ENCODE measurements at regions not wholly inside any gene's neighbourhood (a gene's known extent, or its start where the extent isn't known, plus 50 kb on each side); places are given as distances from the start of the nearest gene placed in this dataset.

GRCh38 chrX:139237141-139237540 is 293.4 kb upstream of the F9 start:
- H3K4me1 ChIP-seq: no peaks in the 10 kb centered on the region
- no peak overlapping the region for H3K27ac ChIP-seq
- ATAC-seq (no peak), DNase-seq (no peak)
- no peaks in the 10 kb centered on the region for H3K27me3 ChIP-seq
- no peak for TF ChIP-seq CTCF (IDR thresholded peaks at IDR 0.05)
- TF ChIP-seq POLR2A (IDR thresholded peaks at IDR 0.05): no peak
- WGBS, 2 donors: 60 to 71% methylated on average over 1 of the region's 1 CpG
- no peak overlapping the region for H3K4me3 ChIP-seq
- no peaks in the 10 kb centered on the region for H3K9me3 ChIP-seq
- intact Hi-C loops (cut with DNase I): no loop called here
- H3K36me3 ChIP-seq (replicated peaks in 1 of 2; ENCODE audit: insufficient read depth in 1 of 2, low read depth in 2 of 2): no peaks in the 10 kb centered on the region

- Histone ChIP-seq H3K36me3 (replicated peaks in 1 of 2; ENCODE audit: insufficient read depth in 1 of 2, low read depth in 2 of 2) (no peaks in the 10 kb centered on the region), H3K27me3 (no peaks in the 10 kb centered on the region), H3K4me3 (no peak overlapping the region), H3K9me3 (no peaks in the 10 kb centered on the region), H3K27ac (no peak overlapping the region), H3K4me1 (no peaks in the 10 kb centered on the region)
- ATAC-seq: no peak
- DNase-seq: no peak
- WGBS, 2 donors: 72 to 78% methylated on average over 3 of the region's 3 CpGs
- intact Hi-C loops (cut with DNase I): no loop called here
- TF ChIP-seq POLR2A (IDR thresholded peaks at IDR 0.05): no peak
- no peak for TF ChIP-seq CTCF (IDR thresholded peaks at IDR 0.05)
These were observed 295.6 kb upstream of the F9 start for GRCh38 chrX:139234898-139235297.

GRCh38 chrX:139224953-139225665 is 305.4 kb upstream of the F9 start:
- TF ChIP-seq CTCF (IDR thresholded peaks at IDR 0.05) (no peak), POLR2A (IDR thresholded peaks at IDR 0.05) (no peak)
- DNase-seq: no peak
- Histone ChIP-seq H3K27me3 (no peaks in the 10 kb centered on the region), H3K36me3 (replicated peaks in 1 of 2; ENCODE audit: insufficient read depth in 1 of 2, low read depth in 2 of 2) (no peaks in the 10 kb centered on the region), H3K4me1 (no peaks in the 10 kb centered on the region), H3K9me3 (no peaks in the 10 kb centered on the region), H3K27ac (no peak overlapping the region), H3K4me3 (no peak overlapping the region)
- no peak for ATAC-seq
- WGBS, 2 donors: 28 to 50% methylated on average over 1 to 10 of the region's 10 CpGs
- intact Hi-C loops (cut with DNase I): no loop called here

GRCh38 chrX:139222511-139223200 is 307.9 kb upstream of the F9 start:
- Histone ChIP-seq H3K36me3 (replicated peaks in 1 of 2; ENCODE audit: insufficient read depth in 1 of 2, low read depth in 2 of 2) (no peaks in the 10 kb centered on the region), H3K27me3 (no peaks in the 10 kb centered on the region), H3K27ac (no peak overlapping the region), H3K9me3 (no peaks in the 10 kb centered on the region), H3K4me1 (no peaks in the 10 kb centered on the region), H3K4me3 (no peak overlapping the region)
- intact Hi-C loops (cut with DNase I): no loop called here
- no peak for ATAC-seq
- 75 to 80% methylated on average over 3 to 9 of the region's 9 CpGs for WGBS, 2 donors
- DNase-seq: no peak
- TF ChIP-seq POLR2A (IDR thresholded peaks at IDR 0.05) (no peak), CTCF (IDR thresholded peaks at IDR 0.05) (no peak)
